ENCODE measurements at regions not wholly inside any gene's neighbourhood (a gene's known extent, or its start where the extent isn't known, plus 50 kb on each side); places are given as distances from the start of the nearest gene placed in this dataset.
"Not testable (repeated sequence)": the region's sequence is repeated elsewhere in the genome, so short reads cannot be mapped to it uniquely, and the experiment has no call there.

GRCh38 chr16:46519063-46519462, 102.1 kb downstream of the SHCBP1 start:
- no peak for DNase-seq (ENCODE audit: low read depth)

- DNase-seq (ENCODE audit: low read depth), result no peak
Observed at GRCh38 chr16:46496701-46497100, 124.5 kb downstream of the SHCBP1 start.

- no peak for DNase-seq (ENCODE audit: low read depth)
Observed at GRCh38 chr16:46482895-46483294, 138.3 kb downstream of the SHCBP1 start.

GRCh38 chr16:46466239-46466638, 154.9 kb downstream of the SHCBP1 start:
- DNase-seq (ENCODE audit: low read depth), result no peak

- DNase-seq (ENCODE audit: low read depth), result not testable (repeated sequence)
Observed at GRCh38 chr16:46454801-46455200, 166.4 kb downstream of the SHCBP1 start.

GRCh38 chr16:46428108-46429061, 192.8 kb downstream of the SHCBP1 start:
- DNase-seq (ENCODE audit: low read depth), result no peak

GRCh38 chr16:46427340-46428107, 193.7 kb downstream of the SHCBP1 start:
- no peak for DNase-seq (ENCODE audit: low read depth)

- no peak for DNase-seq (ENCODE audit: low read depth)
Observed at GRCh38 chr16:46426336-46426735, 194.8 kb downstream of the SHCBP1 start.

GRCh38 chr16:46404028-46404427, 217.2 kb downstream of the SHCBP1 start:
- DNase-seq (ENCODE audit: low read depth), result no peak

- not testable (repeated sequence) for DNase-seq (ENCODE audit: low read depth)
Observed at GRCh38 chr16:46398559-46398958, 222.6 kb downstream of the SHCBP1 start.

- DNase-seq (ENCODE audit: low read depth), result not testable (repeated sequence)
Observed at GRCh38 chr16:46396883-46397270, 224.3 kb downstream of the SHCBP1 start.

- not testable (repeated sequence) for DNase-seq (ENCODE audit: low read depth)
Observed at GRCh38 chr16:46396131-46396882, 224.9 kb downstream of the SHCBP1 start.

GRCh38 chr16:46395391-46395921, 225.7 kb downstream of the SHCBP1 start:
- DNase-seq (ENCODE audit: low read depth), result peak; percentile 1

GRCh38 chr16:46394963-46395362, 226.2 kb downstream of the SHCBP1 start:
- peak; percentile 1 for DNase-seq (ENCODE audit: low read depth)

GRCh38 chr16:46394149-46394548, 227.0 kb downstream of the SHCBP1 start:
- not testable (repeated sequence) for DNase-seq (ENCODE audit: low read depth)

- peak; percentile 7 for DNase-seq (ENCODE audit: low read depth)
Observed at GRCh38 chr16:46392930-46393722, 228.1 kb downstream of the SHCBP1 start.

GRCh38 chr16:46390660-46391462, 230.3 kb downstream of the SHCBP1 start:
- not testable (repeated sequence) for DNase-seq (ENCODE audit: low read depth)

GRCh38 chr16:46389561-46390041, 231.6 kb downstream of the SHCBP1 start:
- peak; percentile 48 for DNase-seq (ENCODE audit: low read depth)

- not testable (repeated sequence) for DNase-seq (ENCODE audit: low read depth)
Observed at GRCh38 chr16:46388939-46389491, 232.2 kb downstream of the SHCBP1 start.

- peak; percentile 3 for DNase-seq (ENCODE audit: low read depth)
Observed at GRCh38 chr16:46388354-46388753, 232.8 kb downstream of the SHCBP1 start.

All from EH (cell line).